GM21381 (cell line): ENCODE measurements at regions not wholly inside any gene's neighbourhood (a gene's known extent, or its start where the extent isn't known, plus 50 kb on each side); places are given as distances from the start of the nearest gene placed in this dataset.

Source experiments
- ATAC-seq: cut with Tn5 transposase; IDR thresholded peaks from one replicate; pipeline ENCODE4 v1.9.1; 2021; ENCODE audit warnings: mild to moderate bottlenecking, moderate library complexity; ENCODE audit not compliant: unreplicated experiment

GRCh38 chr5:3811116-3811515 lies 215.5 kb downstream of the IRX1 start:
- no peak for ATAC-seq

DNA sequence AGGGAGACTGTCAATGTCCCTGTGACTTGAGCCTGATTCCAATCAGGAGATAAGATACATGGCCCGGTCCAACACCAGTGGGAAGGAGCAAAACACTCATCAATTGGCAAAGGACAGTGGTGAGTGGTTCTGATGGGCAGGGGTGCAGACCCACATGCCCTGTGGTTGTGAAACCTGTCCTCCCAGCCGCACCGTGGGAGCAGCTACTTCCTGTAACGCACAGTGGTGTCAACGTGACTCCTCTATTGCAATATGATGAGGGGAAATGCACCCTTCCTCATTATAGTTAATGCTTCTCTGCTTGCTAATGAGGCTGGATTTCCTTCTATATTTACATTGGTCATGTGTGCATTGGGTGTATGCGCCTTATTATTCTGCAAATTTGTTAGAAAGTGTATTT lies 223.0 kb downstream of the IRX1 start:
- ATAC-seq, result no peak

DNA sequence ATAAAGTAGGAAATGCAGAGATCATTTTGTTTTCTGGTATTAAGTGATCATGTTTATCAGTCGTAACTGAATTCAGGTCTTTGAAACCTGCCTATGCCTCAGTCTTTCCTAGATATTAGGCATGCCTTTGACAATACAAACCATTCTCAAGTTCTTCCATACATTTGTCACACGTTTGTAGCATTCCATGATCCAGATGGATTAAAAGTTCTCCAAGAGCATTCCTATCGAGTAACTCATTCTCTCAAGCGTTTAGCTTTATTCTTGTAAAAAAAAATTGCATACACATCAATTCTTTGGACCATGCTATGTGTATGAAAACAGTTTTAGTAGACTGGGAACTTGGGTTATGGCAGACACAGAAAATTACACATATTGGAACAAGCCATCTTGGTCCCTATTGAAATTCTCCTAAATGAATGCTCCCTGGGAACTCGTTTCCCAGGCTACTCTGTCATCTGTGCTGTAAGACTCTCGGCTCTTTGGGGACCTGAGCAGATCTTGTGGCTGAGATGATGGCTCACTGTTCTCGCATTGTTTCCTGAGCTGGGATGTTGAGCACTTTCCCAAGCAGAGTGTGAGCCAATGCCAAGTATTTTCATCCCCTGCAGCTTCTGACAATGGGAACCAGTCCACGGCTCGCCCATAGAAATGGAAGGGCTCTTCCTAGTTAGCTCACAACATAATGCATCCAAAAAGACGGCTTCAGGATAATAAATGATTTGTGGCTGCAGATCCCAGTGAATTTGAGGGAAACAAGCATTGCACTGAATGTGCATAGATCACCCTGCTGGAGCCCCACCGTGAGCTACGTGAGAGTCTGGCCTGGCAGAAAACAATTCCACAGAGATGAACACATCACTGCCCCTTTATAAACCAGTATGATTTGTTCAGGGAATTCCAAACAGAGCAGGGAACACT lies 230.2 kb downstream of the IRX1 start:
- ATAC-seq, result no peak

DNA sequence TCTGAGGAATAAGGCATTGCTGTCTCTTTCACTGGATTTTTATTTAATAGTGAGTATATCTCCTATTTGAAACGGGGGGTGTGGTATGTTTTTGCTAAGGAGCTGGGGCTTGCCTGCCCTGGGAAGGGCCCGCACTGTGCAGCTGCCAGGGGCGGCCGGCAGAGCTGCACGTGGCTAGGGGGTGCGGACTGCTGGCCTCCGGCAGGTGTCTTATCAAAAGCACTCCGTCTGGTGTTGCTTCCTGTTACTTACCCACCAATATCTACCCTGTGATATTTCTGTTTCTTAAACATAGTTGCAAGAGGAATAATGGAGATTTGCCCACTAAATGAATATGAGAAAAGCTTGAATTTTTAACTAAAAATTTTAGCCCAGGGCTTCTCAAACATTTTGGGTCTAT lies 232.0 kb downstream of the IRX1 start:
- no peak for ATAC-seq

DNA sequence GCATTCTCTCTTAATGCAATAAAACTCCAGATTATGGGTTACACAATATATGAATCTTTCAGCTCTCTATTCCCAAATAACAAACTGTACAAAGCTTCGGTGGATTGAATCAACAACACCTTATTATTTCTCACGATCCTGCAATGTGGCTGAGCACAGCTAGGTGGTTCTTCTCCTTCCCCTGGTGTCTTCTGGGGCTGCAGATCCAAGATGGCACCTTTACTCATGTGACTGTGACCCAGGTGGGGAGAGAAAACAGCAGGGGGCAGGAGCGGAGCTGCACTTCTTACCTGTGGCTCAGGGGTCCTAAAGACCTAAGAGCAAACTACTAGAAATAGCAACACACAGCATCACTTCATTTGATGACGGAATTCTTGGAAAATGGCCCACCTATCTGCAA lies 233.1 kb downstream of the IRX1 start:
- ATAC-seq, result no peak

DNA sequence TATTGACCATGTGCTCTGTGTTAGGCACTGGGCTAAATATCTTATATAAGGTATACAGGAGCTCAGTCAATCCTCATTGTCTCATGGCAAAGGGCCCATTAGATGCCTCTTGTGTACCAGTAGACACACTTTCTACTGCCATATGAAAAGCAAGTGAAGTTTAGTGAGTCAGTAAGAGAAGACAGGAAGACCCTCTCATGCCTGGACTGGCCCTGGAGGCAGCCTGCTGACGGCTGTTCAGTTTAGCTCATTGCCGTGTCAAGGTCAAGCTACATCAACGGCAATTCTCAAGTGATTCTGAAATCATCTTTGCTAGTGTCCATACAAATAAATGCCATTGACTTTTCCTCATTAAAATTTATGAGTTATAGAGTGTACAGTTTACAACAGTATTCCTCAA lies 237.9 kb downstream of the IRX1 start:
- no peak for ATAC-seq

DNA sequence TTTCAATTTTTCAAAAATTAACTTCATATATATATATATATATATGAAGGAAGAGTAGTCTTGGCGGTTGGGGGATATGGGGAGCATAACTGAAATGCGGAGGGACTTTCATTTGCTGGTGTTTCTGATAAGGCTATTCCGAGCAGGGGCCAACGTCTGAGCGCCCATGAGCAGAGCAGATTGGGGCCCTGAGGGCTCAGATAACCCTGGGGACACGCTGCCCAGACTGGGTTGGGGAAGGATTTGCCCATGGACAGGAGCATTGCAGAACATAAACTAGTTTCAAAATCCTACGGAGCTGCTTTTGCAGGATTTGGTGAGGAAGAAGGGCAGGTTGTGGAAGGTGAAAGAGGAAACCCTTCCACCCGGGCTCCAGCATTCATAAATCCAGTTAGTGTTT lies 240.2 kb downstream of the IRX1 start:
- ATAC-seq, result no peak

- no peak for ATAC-seq
Observed at GRCh38 chr5:3836528-3836927, 240.9 kb downstream of the IRX1 start.

DNA sequence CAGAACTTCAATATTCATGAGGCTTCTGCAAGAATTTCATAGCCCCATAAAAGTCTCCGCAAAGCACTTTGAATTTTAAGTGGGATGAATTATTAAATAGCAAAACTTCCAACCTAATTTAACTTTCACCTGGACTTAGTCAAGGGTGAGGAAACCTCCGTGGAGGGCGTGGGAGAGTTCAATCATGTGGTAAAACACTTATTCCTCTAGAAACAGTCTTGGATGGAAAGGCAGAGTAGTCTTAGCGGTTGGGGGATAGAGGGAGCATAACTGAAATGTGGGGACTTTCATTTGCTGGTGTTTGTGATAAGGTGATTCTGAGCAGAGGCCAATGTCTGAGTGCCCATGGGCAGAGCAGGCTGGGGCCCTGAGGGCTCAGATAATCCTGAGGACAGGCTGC lies 241.9 kb downstream of the IRX1 start:
- no peak for ATAC-seq

GRCh38 chr5:3839151-3839550 lies 243.5 kb downstream of the IRX1 start:
- ATAC-seq, result no peak

DNA sequence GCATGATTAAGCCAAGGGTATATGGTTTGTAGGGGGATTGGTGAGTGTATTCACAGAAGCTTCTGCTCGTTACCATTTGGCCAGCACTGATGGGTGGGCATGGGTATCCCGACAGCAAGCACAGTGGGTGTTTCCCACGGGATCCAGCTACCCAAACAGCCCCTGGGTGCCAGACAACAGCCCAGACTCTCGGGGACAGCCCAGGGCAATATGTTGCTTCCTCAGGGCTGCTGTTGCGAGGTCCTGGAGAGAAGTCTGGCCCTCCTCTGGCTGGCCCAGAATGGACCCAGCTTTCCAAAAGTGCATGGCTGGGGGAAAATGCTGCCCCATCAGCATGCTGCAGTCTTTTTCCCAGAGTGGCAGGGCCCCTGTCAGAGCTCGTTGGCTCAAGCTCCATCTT lies 247.0 kb downstream of the IRX1 start:
- no peak for ATAC-seq

DNA sequence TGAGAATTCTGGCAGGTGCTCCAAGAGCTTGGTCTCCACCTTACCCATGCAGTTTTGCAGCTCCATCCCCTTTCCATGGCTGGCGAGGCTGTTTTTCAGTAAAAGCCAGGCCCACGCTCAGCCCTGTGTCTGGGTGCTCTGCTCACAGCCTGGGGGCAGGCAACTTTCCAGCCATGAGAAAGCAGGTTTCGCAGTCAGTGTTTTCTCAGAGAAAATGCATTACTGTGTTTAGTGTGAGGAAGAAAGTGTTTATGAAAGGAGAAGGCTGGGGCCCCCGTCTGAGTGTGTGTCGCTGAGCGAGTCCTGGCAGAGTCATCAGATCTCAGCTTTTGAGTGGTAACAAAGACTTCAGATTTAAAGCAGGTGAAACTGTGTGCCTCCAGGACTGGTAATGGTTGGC lies 248.1 kb downstream of the IRX1 start:
- ATAC-seq, result no peak

DNA sequence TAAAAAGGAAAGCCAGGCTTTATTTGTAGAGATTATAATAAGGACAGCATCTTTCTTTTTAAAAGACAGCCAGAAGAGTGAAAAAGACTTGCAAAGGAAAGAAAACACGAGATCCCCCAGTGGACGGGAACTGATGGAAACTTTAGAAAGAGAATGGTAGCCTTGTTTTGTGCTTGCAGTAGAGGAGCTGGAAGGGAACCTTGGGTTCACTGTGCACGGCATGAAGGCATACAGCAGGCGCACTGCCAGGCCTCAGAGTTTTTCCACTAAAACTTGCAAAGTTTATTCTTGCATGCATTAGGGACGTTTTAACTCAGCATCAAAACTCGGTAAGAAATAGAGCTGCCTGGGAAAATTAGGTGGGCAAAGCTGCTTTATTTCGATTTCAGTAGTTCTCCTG lies 248.6 kb downstream of the IRX1 start:
- ATAC-seq, result no peak

DNA sequence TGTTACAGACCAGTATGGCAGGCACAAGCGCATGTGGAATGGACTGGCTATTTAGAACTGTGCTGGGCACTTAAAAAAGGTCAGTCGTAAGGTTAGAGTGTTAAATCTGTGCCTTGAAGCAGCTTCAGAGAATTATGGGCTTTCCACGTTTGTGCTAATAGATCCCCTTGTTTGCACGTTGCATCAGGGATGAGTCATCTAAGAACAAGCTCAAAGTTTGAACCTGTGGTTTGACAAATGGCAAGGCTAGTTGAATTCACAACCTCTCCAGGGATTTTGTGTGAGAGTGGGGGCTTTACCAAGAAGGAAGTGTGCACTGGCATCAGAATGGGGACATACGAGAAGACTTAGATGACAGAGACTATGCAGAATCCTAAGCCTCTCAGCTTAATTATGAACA lies 249.6 kb downstream of the IRX1 start:
- no peak for ATAC-seq

DNA sequence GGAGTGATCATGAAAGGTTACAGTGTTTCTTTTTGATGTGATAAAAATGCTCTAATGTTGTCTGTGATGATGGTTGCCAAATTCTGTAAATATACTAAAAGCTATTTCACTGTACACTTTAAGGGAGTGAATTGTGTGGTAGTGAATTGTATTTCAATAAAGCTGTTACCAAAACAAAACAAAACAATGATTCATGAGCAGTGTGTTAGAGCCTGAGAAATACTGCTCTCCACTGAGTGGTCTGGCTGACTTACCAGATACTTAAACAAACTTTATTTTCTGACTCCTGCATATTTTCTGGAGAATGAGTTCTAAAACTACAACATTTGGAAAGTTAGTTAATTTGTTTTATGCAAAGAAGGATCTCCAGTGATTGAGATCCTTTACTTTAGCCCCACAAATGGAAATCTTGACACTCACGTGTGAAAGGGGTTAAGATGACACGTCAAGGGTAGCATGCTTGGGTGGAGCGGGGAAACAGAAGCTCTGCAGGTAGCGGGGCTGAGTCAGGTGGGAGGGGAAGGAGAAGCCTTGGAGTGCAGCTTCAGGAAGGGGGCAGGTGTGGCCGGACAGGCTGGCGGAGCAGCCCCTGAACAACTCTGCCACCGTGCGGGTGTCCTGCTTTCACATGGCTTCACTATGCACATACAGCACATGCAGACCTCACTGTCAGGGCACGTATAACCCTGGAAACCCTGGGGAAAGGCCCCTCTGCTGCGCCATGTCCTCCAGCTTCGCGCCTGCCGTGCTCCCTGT lies 256.7 kb downstream of the IRX1 start:
- ATAC-seq, result no peak

DNA sequence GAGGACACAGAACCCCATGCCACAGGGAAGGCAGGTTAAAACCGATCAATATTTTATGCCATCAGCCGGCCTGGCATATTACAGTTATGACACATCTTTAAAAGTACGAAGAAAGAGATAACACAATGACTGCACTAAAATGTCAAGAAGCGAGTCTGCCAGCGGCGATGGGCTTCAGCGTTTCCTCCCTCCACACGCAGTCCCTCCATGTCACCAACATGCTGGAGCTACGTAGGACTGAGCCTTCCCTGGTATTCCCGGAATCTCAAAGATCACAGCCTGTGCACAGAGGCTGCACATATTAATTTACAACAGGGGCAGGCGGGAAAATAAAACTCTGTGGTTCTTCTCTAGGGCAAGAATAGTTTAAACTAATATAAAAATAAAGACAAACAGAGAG lies 257.7 kb downstream of the IRX1 start:
- no peak for ATAC-seq

DNA sequence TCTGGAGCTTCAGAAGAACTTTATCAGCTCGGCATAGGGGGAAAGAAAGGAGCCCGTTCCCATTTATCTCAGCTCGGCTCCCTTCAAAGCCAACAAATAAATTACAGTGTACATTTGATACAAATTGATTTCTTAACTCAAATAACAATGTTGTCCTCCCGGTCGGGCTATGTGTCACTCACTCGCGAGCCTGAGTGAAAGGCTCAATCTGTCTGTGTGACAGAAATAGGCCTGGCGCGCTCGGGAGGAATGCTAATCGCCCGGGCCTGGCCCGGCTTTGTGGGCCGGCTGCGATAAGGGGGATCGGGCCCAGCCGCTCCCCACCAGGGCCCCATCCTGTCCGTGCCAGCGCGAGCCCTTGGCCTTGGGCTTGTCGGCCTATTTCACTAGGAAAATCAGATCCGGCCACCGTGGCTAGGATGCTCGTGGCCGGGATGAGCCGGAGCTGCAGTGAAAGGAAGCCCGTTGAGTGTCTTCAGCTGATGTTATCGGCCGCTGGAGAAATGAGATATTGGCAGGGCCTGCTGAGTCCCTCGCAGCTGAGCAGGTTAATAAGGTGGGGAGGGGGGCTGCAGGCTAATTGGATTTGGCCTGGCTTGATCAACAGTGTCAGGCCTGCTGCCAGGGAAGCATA lies 258.7 kb downstream of the IRX1 start:
- no peak for ATAC-seq

DNA sequence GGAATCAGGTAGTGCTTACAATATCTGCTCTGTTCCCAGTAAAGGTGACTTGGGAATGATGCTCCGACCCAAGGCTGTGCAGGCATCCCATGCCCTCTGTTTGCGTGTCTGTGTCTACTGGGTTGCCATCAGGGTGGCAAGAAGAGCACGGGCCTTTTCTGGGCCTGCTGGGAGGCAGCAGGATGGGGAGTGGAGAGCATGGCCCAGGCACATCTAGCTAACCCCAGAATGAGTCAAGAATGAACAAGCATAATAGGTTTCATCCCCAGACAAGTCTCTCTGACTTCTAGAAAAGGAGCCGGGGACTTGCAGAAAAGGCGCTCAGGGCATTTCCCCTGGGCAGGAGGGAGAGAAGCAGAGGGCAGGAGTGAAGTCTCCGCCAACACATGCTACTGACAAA lies 260.4 kb downstream of the IRX1 start:
- no peak for ATAC-seq

DNA sequence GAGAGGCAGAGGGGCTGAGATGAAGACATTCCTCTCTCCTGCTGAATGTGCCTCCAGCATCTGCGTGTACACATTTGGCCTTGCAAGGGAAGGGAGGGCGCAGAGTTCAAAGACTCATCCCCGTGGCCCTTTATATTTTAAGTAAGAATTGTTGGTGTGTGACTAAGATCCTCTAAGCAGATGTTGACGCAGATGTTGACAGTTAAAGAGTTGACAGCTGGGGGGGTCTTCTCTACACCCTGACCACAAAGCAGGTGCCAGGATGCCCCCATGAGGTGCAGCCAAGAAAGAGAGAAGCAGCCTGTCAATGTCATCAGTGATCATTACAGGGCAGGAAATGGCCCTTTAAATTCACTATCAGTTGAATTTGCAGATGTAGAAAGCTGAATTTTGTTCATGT lies 262.9 kb downstream of the IRX1 start:
- ATAC-seq, result no peak

- no peak for ATAC-seq
Observed at GRCh38 chr5:3862906-3863305, 267.3 kb downstream of the IRX1 start.

DNA sequence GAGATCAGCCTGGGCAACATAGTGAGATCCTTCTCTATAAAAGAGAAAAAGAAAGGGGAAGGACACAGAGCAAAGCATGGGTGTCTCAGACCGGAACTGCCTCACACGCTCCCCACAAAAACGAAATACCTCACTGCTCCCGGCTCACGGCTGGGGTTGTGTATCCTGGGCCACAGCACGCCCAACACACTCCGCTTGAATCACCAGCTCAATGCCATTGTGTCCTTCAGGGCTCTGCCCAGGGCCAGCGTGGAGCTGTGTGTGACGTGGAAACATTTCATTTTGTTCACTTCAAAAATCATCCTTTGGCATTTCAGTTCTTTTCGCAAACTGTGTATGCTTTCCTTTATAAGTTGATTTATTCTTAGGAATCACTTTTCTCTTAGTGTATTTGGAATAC lies 279.5 kb downstream of the IRX1 start:
- no peak for ATAC-seq

GRCh38 chr5:3878267-3878666 lies 282.6 kb downstream of the IRX1 start:
- ATAC-seq, result no peak
